ENCODE measurements at regions not wholly inside any gene's neighbourhood (a gene's known extent, or its start where the extent isn't known, plus 50 kb on each side); places are given as distances from the start of the nearest gene placed in this dataset.

DNA sequence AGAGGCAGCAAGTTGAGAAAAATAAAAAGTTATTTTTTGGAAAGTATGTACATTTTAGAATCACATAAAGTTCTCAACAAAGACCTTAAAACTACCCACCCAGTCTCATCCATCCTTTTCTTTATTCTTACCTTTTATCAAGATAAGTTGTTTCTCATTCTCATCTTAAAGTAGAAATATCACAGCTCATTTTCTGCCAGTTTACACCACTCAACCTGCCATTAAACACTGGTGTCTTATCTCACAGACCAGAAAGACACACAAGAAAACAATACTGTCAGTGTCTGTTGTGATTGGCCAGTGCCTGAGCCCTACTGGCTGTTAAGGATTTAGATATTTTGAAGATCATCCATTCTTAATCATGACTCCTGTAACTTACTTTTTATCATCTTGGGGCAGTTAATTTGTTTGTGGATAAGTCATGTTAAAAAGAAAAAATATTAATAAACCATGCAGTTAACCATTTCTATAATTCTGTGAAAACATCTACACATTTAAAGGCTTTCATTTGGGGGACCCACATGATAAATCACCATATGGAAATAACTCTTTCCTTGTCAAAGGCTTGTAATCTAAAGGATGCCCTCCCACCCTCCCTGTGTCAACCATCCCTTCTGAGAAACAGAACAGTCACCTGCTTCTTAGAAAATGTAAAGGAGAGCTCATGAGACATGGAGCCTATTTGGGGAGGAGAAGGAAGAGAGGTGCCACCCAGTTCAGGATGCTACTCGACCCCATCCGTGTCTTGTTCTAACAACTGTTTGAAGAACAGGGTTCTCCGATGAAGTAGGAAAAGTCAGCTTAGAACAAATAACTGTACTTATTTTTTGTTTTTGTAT is 897.2 kb upstream of the INTU start:
- H4K20me1 ChIP-seq (ENCODE audit: insufficient read depth, low read length) = no peaks in the 10 kb centered on the region
- H3K36me3 ChIP-seq (replicated peaks in 1 of 2; ENCODE audit: control insufficient read depth in 1 of 2, insufficient read depth in 2 of 2, low read length in 2 of 2) = no peaks in the 10 kb centered on the region
- no peak overlapping the region for H3K4me2 ChIP-seq (ENCODE audit: low read depth, low read length)
- ChIA-PET POLR2A (no interaction called here), CTCF (ENCODE audit: low intra/inter-chr PET ratio, low total read pairs) (no interaction called here)
- WGBS (ENCODE audit: low lambda C conversion rate) = 17% methylated on average over 3 of the region's 3 CpGs
- in situ Hi-C loops (cut with HindIII; ENCODE audit: extremely low pct_ligation_motif_present, low pct_unique_long_range_greater_than_20kb) = no loop called here
- FAIRE-seq (no peak), DNase-seq (ENCODE audit: low spot score) (no peak), ATAC-seq (no peak)
- no peaks in the 10 kb centered on the region for H3K9me3 ChIP-seq (ENCODE audit: low read length)
- H3K27me3 ChIP-seq (ENCODE audit: control insufficient read depth in 1 of 2, insufficient read depth in 2 of 2, low read length in 2 of 2) = no peaks in the 10 kb centered on the region
- no peak overlapping the region for H3K27ac ChIP-seq (ENCODE audit: extremely low read length, insufficient read depth, low read length)
- BruUV-seq (replicated peaks) = no TSS peak
- no peaks in the 10 kb centered on the region for H3K79me2 ChIP-seq (ENCODE audit: insufficient read depth, low read length)
- intact Hi-C loops (cut with micrococcal nuclease; ENCODE audit: unreplicated experiment) = no loop called here
- no peak overlapping the region for H3K4me3 ChIP-seq (replicated peaks in 1 of 3; ENCODE audit: insufficient read depth in 1 of 3, low read depth in 2 of 3, low read length in 3 of 3)
- H3K4me1 ChIP-seq (ENCODE audit: insufficient read depth, low read length) = no peaks in the 10 kb centered on the region
- H3K9ac ChIP-seq (ENCODE audit: insufficient read depth, low read depth, low read length) = no peak overlapping the region
- H2AFZ ChIP-seq (ENCODE audit: low read length) = no peak overlapping the region
- TF ChIP-seq ZNF343 (CRISPR knock-in tag; IDR thresholded peaks at IDR 0.05) (no peak), HMG20B (CRISPR knock-in tag; conservative IDR thresholded peaks at IDR 0.05) (no peak), ZNF644 (CRISPR knock-in tag; IDR thresholded peaks at IDR 0.05; ENCODE audit: low read depth) (no peak), CREBL2 (CRISPR knock-in tag; IDR thresholded peaks at IDR 0.05; ENCODE audit: borderline replicate concordance) (no peak), ZFP90 (CRISPR knock-in tag; IDR thresholded peaks at IDR 0.05; ENCODE audit: borderline replicate concordance) (no peak), ZFP37 (CRISPR knock-in tag; IDR thresholded peaks at IDR 0.05; ENCODE audit: borderline replicate concordance) (no peak), STAT5B (CRISPR knock-in tag; IDR thresholded peaks at IDR 0.05) (no peak), ZNF496 (CRISPR knock-in tag; IDR thresholded peaks at IDR 0.05; ENCODE audit: insufficient replicate concordance) (no peak), TBL1XR1 (IDR thresholded peaks at IDR 0.05; ENCODE audit: borderline replicate concordance, low read length, partially characterized antibody) (no peak), ZNF572 (CRISPR knock-in tag; IDR thresholded peaks at IDR 0.05) (no peak), ZNF549 (CRISPR knock-in tag; IDR thresholded peaks at IDR 0.05) (no peak), TEAD2 (CRISPR knock-in tag; IDR thresholded peaks at IDR 0.05) (no peak)
- TF ChIP-seq, protein P1, sequence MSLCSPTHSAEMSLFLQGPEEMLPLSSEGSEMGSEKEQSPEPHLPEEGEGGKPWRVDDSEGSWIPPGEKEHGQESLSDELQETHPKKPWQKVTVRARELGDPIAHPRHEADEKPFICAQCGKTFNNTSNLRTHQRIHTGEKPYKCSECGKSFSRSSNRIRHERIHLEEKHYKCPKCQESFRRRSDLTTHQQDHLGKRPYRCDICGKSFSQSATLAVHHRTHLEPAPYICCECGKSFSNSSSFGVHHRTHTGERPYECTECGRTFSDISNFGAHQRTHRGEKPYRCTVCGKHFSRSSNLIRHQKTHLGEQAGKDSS (CRISPR knock-in tag; IDR thresholded peaks at IDR 0.05; ENCODE audit: borderline replicate concordance, low read depth) = no peak
- TF ChIP-seq, protein P2, sequence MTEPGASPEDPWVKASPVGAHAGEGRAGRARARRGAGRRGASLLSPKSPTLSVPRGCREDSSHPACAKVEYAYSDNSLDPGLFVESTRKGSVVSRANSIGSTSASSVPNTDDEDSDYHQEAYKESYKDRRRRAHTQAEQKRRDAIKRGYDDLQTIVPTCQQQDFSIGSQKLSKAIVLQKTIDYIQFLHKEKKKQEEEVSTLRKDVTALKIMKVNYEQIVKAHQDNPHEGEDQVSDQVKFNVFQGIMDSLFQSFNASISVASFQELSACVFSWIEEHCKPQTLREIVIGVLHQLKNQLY (CRISPR knock-in tag; IDR thresholded peaks at IDR 0.05) = no peak
